Epidermal melanocyte (primary cell): ENCODE measurements at regions not wholly inside any gene's neighbourhood (a gene's known extent, or its start where the extent isn't known, plus 50 kb on each side); places are given as distances from the start of the nearest gene placed in this dataset.
"Not testable (repeated sequence)": the region's sequence is repeated elsewhere in the genome, so short reads cannot be mapped to it uniquely, and the experiment has no call there.

ENCODE experiments used
- DNase-seq: peaks from one replicate; pipeline ENCODE4 v3.0.0; 2011; ENCODE audit warnings: low spot score; ENCODE audit not compliant: insufficient read length

DNA sequence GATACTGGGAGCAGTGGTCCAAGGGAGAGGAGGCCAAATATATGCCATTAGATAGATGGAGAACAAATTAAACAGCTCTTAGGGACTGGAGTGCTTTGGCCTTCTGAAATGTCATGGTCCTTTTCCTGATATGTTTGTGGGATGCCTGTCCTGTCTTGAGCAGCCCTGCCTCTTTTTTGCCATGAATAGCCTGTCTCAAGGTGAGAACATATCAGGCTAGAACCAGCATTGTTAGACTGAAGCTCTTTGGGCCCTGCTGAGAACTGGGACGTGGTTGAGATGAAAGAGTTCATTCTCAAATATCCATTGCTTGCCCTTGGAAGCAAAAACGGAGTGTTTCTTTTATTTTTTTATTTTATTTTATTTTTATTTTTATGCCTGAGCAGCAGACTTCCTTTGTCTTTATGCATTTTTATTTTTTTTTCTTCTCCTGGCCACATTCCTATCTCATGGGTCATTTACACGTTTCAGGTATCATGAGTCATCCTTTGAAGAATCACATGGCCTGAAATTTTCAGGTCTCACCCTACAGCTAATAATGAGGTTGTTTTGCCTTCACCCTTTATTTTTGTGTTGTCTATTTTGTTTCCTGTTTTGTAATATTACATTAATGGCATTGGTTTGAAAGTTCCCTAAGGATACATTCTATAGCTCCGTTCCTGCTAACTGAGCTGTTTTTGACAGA, 371.4 kb downstream of the PSAT1 start:
- no peak for DNase-seq

DNA sequence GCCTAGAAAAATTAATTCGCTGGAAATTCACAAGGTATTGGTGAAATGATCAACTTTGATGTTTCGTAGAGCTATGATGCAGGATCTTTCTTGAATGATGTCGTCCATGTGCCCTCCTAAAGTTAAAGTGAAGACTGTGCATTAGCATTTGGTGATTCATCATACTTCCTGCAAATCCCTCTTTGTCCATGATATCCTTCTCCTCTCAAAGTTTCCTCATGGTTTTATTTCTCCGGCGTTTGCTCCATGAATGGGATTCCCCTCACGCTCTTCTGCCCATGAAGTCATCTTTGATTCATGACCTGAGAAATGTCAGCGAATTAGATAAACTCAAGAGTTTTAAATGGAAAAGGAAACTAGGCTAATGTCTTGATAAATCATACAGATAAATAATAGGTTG, 372.7 kb downstream of the PSAT1 start:
- DNase-seq = no peak

DNA sequence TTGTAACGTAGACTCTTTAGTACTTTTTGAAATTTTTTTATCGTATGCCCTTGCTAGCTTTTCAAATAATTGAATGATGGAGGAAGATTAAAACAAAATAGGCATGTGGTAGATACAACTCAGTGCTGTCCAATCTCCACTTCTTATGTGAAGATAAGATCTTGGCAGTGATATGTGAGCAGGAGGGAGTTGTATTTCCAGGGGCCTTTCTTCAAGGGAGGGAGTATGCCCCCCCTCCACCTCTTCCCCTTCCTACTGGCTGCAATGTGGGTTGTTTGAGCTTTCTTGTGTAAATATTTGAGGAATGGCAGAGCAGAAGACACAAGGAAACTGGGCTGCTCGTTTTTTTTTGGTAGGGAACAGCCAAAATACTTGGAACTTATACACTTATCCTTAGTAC, 374.9 kb downstream of the PSAT1 start:
- DNase-seq = no peak

DNA sequence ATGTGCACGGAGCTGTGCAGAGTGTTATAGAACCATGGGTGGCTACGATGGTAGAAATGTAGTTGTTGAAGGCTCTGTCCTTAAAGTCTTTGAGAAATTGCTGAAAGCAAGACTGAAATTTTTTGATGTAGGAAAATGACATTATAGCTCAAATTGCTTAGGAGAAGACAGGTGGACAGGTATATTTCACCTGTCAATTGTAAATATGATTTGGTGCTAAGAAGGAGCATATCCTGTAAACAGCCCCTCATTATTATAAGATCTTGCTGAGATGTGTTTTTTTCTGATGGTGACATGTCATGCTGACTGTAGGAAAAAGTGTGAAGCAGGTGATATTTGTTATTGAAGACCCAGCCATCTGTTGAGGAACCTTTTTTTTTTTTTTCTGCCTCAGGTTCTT, 377.9 kb downstream of the PSAT1 start:
- no peak for DNase-seq

DNA sequence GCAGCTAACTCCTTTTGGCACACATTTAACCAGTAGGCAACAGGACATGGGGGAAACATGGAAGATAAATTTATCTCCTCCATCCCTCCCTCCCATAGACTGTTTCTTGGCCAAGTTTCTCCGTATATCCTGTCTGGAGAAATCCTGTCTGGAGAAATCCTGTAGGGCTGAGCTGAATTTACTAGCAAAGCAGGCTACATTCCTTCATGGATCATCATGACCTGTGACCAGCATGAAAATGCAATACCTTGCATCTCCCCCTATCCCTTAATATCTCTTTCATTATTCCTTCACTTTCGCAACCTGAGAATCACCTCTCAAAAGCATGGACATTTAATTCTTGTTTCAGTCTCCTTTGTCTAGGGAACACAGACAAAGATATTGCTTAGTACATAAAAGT, 379.1 kb downstream of the PSAT1 start:
- no peak for DNase-seq

DNA sequence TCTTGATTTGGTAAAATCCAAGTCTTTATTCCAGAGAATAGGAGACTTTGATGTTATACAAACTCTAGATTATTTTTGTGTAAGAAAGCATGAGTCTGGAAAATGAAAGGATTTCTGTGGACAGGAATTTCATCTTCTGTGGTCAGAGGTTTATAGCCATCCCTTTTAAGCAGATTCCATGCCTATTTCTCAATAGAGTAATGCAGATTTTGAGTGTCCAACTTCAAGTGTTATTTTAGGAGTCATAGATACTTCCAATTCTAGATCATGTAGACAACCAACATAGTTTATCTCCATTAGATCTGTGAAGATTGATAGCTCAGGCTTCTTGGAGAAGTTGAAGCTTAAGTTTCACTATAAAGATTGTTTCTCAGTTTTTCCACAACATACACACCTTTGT, 379.7 kb downstream of the PSAT1 start:
- DNase-seq = no peak

DNA sequence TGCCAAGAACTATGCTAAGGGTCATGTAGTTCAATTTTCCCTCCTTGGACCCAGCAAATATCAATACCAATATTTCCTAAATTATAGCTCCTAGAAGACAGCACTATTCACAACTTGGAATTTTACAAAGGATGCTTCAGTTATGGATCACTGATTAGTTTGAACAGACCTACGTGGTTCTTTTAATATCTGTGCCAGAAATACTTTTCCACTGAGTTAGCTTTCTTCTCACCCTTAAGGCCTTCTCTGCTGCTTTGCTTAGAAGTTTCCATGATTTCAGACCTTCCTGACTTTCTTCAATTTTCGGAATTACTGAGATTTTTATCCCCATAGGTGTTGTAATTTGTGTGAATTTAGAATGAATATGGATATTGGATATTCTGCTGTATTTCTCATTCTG, 380.4 kb downstream of the PSAT1 start:
- DNase-seq = no peak

DNA sequence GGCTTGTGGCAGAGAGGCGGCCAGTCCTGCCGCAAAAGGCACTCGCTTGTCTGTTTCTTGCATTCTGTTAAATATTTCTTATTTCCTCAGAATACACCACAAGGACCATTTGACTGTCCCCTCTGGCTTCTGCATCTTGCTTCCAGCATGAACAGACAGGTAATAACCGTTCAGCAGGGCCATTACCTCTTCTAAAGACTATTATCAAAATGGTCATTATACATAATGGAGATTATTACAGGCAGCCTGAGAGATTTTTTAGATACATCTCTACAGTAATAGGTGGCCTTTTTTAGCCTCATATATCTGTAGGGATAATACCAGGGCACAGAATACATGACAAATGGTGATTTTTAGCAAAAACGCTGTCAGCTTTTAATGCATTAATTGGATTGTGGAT, 382.0 kb downstream of the PSAT1 start:
- no peak for DNase-seq

DNA sequence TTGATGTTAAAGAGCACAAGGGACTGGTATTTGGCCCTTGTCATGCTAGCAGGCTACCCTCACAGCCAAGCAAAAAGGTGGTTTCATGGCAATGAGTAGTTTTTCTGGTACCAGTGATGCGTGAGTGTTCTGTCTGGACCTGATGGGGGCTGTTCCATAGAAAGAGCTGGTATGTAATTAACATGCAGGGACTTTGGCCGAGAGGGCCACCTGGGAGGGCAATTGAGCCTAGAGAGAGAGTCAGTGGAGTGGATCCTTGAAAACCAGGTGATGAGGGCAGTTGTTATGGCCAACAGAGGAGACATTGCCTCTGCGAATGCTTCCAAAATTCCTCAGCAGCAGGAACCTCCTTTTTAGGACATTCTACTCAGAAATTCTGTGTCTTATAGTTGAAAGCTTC, 383.3 kb downstream of the PSAT1 start:
- DNase-seq = no peak

DNA sequence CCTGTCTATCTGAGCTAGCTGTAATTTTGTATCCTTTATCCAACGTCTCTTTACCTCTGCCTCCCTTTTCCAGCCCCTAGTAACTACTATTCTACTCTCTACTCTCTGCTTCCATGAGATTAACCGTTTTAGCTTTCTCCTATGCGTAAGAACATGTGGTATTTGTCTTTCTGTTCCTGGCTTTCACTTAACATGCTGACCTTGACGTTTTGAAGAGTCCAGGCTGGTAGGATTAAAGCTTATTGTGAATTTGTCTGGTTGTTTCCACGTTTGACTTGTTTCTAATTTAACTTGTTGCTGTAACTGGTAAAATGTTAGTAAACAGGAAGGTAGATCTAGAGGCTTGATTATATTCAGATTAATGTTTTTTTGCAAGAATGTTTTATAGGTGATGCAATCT, 385.3 kb downstream of the PSAT1 start:
- DNase-seq = no peak

DNA sequence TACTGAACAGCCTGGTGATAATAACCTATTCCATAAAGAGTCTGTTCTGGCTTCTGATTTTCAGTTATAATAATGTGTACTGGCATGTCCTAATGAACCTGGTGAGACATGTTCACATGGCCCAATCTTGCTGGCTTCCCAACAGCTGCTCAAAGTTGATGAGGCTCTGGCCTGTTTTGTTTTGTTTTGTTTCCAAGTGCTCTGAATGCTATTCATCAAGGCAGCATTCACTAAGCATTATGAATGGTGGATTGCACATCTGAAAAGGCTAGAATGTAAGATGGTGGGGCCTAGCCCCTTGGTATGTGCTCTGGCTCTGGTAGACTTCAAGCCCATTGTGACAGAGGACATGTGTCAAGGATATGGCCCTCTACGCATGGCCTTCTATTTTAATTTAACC, 388.5 kb downstream of the PSAT1 start:
- no peak for DNase-seq

DNA sequence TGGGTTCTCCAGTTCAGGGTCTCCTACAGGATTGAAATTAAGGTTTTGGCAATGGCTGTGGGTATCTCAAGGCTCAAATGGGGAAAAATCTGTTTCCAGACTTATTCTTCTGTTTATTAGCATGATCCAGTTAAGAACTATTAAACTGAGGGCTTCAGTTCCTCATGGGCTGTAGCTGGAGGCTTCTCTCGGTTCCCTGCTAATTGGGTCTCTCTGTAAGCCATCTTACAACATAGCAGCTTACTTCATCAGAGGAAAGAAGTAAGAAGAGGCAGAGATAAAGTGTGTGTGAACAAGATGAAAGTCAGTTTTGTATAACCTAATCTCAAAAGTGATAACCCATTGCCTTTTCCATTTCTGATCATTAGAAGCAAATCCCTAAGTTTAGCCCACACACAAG, 391.9 kb downstream of the PSAT1 start:
- no peak for DNase-seq

DNA sequence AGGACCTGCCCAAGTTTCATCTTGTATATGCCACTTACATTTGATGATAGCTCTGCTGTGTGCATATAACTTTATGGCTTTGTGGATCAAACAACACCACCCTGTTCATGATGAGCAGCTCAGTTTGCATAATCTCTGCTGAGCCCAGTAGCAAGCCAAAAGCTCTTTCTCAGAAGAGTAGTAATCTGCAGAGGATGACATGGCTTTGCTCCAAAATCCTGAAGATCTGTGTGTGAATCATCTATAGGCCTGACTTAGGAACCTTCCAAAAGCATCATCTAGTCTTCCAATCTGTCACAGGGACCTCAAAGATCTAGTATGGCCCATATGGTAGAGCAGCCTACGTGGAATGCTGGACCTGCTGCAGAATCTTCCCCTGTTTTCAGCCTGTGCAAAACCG, 394.6 kb downstream of the PSAT1 start:
- no peak for DNase-seq

DNA sequence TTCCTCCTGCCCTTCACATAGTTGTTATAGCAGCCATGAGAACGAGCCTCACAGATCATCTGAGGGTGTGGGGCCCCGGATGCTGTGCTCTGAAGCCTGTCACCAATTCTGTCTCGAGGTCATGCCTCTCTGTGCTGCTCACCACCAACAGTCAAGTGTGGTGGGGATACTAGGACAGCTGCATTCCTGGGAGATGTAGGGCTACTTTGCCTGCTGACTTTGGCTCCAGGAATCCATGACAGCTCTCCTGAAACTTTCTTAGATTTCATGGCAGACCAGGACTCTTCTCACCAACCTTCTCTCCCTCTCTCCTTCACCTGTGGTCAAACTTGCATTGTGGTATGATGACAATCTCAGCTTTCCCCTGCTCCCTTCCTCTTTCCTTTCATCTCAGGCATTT, 395.9 kb downstream of the PSAT1 start:
- no peak for DNase-seq

DNA sequence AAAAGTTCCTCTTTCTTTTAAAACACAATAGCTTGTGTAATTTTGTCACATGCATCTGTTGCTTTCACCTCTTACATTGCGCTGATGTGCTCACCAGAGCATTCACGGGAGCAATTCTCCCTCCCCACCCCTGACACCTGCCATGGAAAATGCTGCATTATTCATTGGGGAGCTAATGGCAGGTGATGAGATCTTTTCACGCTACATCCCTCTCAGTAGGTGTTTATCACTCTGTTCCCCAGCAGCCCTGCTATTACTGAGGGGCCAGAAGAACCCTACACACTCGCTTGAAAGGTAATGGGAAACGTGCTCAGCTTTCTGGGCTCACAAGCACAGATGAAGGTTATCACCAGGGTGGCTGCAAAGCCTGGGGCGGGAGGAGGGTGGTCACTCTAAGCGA, 398.0 kb downstream of the PSAT1 start:
- DNase-seq = no peak

DNA sequence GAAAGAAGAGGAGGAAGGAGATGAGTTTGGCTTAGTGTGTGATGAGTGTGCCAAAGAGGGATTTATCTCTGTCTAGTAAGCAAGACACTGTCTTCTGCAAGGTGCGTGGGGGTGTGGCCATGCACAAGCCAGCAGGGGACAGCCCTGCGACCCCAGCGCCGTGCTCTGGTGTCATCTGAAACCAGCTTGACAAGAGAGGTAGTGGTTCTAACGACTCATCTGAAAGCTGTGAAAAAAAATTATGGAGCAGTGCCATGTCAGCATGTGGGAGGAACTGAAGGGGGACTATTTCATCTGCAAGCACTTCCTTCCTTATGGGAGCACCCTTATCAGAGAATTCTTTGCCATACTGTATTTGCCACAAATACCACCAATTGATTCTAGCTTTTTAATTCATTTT, 398.6 kb downstream of the PSAT1 start:
- no peak for DNase-seq

DNA sequence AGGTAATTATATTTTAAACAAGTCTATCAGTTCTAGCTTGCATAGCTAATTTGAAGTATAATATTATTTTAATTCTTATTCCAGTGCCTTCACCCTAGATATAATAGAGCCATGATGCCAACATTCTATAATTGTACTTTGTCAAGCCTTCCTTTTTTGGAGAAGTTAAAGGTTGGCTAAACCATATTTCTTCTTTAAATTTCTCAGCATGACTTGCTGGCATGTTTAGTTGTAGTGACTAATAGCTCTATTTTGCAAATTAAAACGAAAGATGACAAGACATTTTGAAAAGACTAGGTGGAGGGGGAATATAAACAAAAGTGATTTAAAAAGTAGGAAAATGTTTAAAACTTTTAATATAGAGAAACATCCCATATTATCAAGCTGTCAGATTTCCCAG, 400.7 kb downstream of the PSAT1 start:
- no peak for DNase-seq

DNA sequence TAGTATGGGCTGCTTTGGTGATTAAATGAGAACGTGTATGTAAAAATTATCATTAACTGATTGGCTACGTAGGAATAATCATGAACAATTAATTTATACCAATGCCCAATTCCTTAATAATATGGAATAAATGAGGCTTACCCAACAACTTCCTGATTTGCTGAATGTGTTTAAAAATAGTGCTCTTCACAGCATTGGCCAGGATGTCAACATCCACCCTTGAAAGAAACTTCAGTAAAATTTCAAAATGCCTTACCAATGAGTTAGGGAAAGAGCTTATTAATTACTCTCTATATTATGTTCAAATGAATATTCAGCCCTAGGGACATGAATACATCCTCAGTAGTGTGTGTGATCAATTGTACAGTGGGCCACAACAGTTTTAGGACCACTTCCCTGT, 401.4 kb downstream of the PSAT1 start:
- DNase-seq = no peak

DNA sequence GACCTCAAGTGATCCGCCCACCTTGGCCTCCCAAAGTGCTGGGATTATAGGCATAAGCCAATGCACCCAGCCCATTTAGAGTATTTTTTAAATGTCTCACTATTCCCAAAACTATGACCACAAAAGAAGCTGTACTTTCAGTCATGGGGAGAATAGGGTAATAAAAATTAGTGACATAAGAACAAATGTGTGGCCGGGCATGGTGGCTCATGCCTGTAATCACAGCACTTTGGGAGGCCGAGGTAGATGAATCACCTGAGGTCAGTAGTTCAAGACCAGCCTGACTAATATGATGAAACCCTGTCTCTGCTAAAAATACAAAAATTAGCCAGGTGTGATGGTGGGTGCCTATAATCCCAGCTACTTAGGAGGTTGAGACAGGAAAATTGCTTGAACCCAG, 402.3 kb downstream of the PSAT1 start:
- not testable (repeated sequence) for DNase-seq

DNA sequence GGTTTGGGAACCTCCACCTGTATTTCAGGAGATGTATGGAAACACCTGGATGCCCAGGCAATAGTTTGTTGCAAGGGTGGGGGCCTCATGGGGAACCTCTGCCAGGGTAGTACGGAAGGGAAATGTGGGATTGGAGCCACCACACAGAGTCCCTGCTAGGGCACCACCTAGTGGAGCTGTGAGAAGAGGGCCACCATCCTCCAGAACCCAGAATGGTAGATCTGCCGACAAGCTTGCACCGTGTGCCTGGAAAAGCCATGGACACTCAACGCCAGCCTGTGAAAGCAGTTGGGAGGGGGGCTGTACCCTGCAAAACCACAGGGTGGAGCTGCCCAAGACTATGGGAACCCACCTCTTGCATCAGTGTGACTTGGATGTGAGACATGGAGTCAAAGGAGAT, 407.2 kb downstream of the PSAT1 start:
- DNase-seq = not testable (repeated sequence)

DNA sequence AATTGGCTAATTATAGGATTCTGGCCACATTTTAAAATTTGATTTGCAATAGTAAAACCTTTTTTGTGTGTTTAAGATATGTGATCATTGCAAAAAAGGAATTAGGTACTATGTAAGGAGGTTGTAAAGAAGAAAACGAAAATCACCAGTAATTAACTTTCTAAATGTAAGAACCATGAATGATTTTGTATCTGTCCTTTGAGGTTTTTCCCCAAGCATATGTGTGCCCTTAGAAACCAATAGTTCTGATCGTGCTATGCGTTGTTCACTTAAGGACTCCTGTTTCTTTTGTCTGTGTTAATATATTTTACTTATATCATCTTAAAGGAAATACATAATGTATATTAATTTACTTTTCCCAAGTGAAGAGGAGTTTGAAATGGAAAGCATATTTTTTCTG, 410.2 kb downstream of the PSAT1 start:
- DNase-seq = no peak

DNA sequence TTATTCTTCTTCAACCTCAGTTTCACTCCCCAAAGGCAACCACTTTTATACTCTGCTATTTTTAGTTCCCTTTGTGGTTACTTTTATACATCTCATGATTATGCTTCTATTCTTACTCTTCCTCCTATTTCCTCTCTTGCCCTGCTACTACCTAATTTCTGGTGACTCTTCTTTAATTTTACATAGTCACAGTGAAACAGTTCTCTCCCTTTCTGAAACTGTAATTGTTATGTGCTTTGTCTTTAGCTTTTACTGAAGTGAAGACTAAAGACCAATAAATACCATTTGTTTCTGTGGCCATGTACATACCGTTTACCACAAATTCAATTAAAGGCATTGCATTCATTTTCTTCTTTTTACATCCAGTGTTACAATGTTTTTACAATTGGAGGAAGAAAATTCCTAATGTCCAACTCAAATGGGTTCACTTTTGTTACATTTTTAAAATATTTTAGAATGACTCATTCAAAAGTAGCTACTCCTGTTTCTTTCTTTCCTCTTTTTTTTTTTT, 410.6 kb downstream of the PSAT1 start:
- DNase-seq = no peak

DNA sequence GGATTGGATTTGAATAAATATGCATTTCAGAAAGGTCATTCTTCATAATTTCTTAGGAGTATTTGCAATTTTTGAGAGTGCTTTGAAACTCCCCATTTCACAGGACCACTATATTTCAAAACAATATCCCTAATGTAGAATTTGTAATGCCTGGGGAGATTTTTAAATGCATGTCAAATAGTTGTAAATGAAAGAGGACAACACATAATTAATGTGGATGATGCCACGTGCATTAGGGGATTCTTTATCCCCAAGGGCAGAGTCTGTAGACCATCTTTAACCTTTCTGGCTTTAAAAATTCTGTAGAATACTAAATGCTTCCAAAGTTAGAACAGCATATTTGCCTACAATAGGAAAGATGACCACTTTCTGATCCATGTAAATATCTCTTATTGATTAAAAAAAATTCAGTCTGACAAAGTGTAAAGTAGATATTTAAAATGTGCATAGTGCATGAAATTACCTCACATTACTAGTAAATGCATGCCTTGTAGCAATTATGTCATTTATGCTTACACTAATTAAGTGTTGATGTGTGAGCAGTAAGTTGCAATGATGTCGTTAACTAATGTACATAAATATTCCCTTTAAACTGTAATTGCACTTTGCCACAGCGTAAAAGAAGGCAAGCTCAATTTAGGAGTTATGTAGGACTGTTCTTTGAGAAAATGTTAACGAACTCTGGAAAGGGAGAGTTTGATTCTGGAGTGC, 416.1 kb downstream of the PSAT1 start:
- no peak for DNase-seq
